ENCODE measurements at regions not wholly inside any gene's neighbourhood (a gene's known extent, or its start where the extent isn't known, plus 50 kb on each side); places are given as distances from the start of the nearest gene placed in this dataset.

DNA sequence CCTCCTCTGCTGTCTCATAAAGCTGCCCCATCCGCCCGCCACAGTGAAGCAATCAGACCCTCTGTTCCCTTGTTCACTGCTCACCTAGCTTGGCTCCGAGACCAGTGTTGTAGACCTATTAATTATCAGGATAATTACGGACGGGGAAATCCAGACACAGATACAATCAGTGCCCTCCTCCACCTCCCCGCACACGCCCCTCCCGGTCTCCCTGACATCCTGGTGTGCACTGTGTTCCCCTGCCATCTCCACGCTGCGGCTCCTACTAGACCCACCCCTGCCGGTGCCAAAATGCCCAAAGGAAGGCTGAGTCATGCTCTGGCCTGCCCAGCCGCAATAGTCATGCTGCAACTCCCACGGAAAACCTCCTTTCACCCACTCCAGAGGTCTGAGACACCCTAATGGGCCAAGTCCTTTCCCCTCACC lies 277.3 kb upstream of the TLE3 start:
- TF ChIP-seq ZNF274 (IDR thresholded peaks at IDR 0.05; ENCODE audit: borderline replicate concordance, extremely low read depth, low read length) = no peak
- TF ChIP-seq PHF8 (conservative IDR thresholded peaks at IDR 0.05; ENCODE audit: low read depth, low read length) = no peak
- TF ChIP-seq BACH1 (IDR thresholded peaks at IDR 0.05; ENCODE audit: low read length) = 0 out of 2 replicates have a peak, but pooled peaks have one; percentile 32
- TF ChIP-seq, protein P1, sequence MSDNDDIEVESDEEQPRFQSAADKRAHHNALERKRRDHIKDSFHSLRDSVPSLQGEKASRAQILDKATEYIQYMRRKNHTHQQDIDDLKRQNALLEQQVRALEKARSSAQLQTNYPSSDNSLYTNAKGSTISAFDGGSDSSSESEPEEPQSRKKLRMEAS (IDR thresholded peaks at IDR 0.05) = no peak

More for the DNA sequence above, 277.3 kb upstream of the TLE3 start:
- FAIRE-seq (no peak), DNase-seq (ENCODE audit: low read depth in 1 of 2, low spot score in 2 of 2) (peak in 1 of 2 experiments; percentile 33)
- H3K4ac ChIP-seq (replicated peaks; ENCODE audit: insufficient read length, low read depth, low read length) = no peak overlapping the region
- no peak overlapping the region for H3K4me3 ChIP-seq (ENCODE audit: extremely low read depth in 1 of 4, insufficient read depth in 2 of 4, low read depth in 3 of 4, low read length in 4 of 4)
- no peak overlapping the region for H2BK120ac ChIP-seq (replicated peaks; ENCODE audit: low read depth, low read length)
- H4K91ac ChIP-seq (replicated peaks; ENCODE audit: insufficient read length, low read length) = peak overlapping the region; percentile 2
- H2BK12ac ChIP-seq (ENCODE audit: low read depth, low read length) = peak overlapping the region; percentile 19; the same call in 1 of the 2 replicates
- no peaks in the 10 kb centered on the region for H3K36me3 ChIP-seq (ENCODE audit: control insufficient read depth in 2 of 4, insufficient read depth in 4 of 4, low read length in 3 of 4)
- H3K56ac ChIP-seq (replicated peaks; ENCODE audit: insufficient read length, low read depth, low read length) = no peak overlapping the region
- H3K9me3 ChIP-seq (ENCODE audit: insufficient read depth in 2 of 2, low read depth in 1 of 2, low read length in 1 of 2) = no peaks in the 10 kb centered on the region
- no peak overlapping the region for H2BK20ac ChIP-seq (ENCODE audit: low read length)
- no peak overlapping the region for H3K27ac ChIP-seq (ENCODE audit: low read depth, low read length)
- H3K27me3 ChIP-seq (replicated peaks in 1 of 4; ENCODE audit: control insufficient read depth in 3 of 4, extremely low read depth in 1 of 4, insufficient read depth in 3 of 4, low read length in 3 of 4) = peaks cover 0 to 7% (median 0%) of the 10 kb centered on the region in 4 experiments; a peak in 2 of 7 replicates
- no peak overlapping the region for H3K18ac ChIP-seq (ENCODE audit: extremely low read depth, low read length)
- no peak overlapping the region for H2AK5ac ChIP-seq (ENCODE audit: low read depth, low read length)
- 79% methylated on average over 12 of the region's 13 CpGs; no CpG with 5 or more reads in 1 of the 2 experiments for WGBS, 2 experiments (ENCODE audit: extremely low coverage in 1 of 2, insufficient coverage in 1 of 2, insufficient read length in 1 of 2, insufficient replicate concordance in 2 of 2, low coverage in 1 of 2, low lambda C conversion rate in 2 of 2, missing lambda C conversion rate in 1 of 2)
- H2BK5ac ChIP-seq (ENCODE audit: low read depth, low read length) = no peak overlapping the region
- no peak overlapping the region for H2AFZ ChIP-seq (ENCODE audit: low read length)
- no peak overlapping the region for H4K5ac ChIP-seq (ENCODE audit: insufficient read length, low read depth, low read length)
- H3K79me2 ChIP-seq (ENCODE audit: control insufficient read depth in 1 of 2, insufficient read depth in 2 of 2, low read length in 2 of 2) = no peaks in the 10 kb centered on the region
- ChIA-PET CTCF (ENCODE audit: partially characterized antibody) (interaction anchor here (0.6 to 2.1 kb wide), 6 partner anchors 11 to 897 kb away, joined by 3 to 7 read pairs (median 3); no protein-coding TSS in a partner anchor), POLR2A (ENCODE audit: partially characterized antibody) (interaction anchor here (0.9 to 1.3 kb wide), 2 partner anchors 76 to 264 kb away, joined by 3 read pairs; no protein-coding TSS in a partner anchor)
- H2BK15ac ChIP-seq (ENCODE audit: low read length) = no peak overlapping the region
- no peak overlapping the region for H3K23ac ChIP-seq (ENCODE audit: insufficient read length)
- H3K14ac ChIP-seq (ENCODE audit: insufficient read length) = no peak overlapping the region
- H3K4me1 ChIP-seq (replicated peaks in 1 of 4; ENCODE audit: control insufficient read depth in 3 of 4, insufficient read depth in 4 of 4, low read length in 3 of 4) = peaks cover 4 to 28% (median 14%) of the 10 kb centered on the region in 4 experiments
- no peak overlapping the region for H4K8ac ChIP-seq (ENCODE audit: extremely low read depth, insufficient read depth, low read length)
- H3K79me1 ChIP-seq (ENCODE audit: low read depth, low read length) = no peaks in the 10 kb centered on the region
- H3K4me2 ChIP-seq (ENCODE audit: insufficient read depth in 1 of 2, low read depth in 2 of 2, low read length in 2 of 2) = peak overlapping the region in 1 of 2 experiments; percentile 79; a peak in 1 of 4 replicates
- peaks cover 11% of the 10 kb centered on the region; the same call in 1 of the 2 replicates for H3K23me2 ChIP-seq (ENCODE audit: low read depth, low read length)
- no peaks in the 10 kb centered on the region for H4K20me1 ChIP-seq (replicated peaks in 1 of 2; ENCODE audit: control insufficient read depth in 1 of 2, insufficient read depth in 2 of 2, low read length in 2 of 2)
- H3K9ac ChIP-seq (replicated peaks in 1 of 4; ENCODE audit: extremely low read depth in 1 of 4, low read depth in 3 of 4, low read length in 3 of 4) = no peak overlapping the region

Data from H1 (cell line).